ENCODE measurements at regions not wholly inside any gene's neighbourhood (a gene's known extent, or its start where the extent isn't known, plus 50 kb on each side); places are given as distances from the start of the nearest gene placed in this dataset.
A peak's percentile ranks its signal among the peaks of the same experiment; 100 is the strongest.
"Not testable (repeated sequence)": the region's sequence is repeated elsewhere in the genome, so short reads cannot be mapped to it uniquely, and the experiment has no call there.

GRCh38 chr5:112533362-112533761 is 114.3 kb upstream of the EPB41L4A start:
- no peak for DNase-seq (ENCODE audit: low read depth in 3 of 3, low spot score in 1 of 3)

GRCh38 chr5:112534067-112534583 is 115.0 kb upstream of the EPB41L4A start:
- DNase-seq (ENCODE audit: low read depth in 3 of 3, low spot score in 1 of 3): no peak

- no peak for DNase-seq (ENCODE audit: low read depth in 3 of 3, low spot score in 1 of 3)
Observed at GRCh38 chr5:112534611-112535255, 115.7 kb upstream of the EPB41L4A start.

- no peak for DNase-seq (ENCODE audit: low read depth in 3 of 3, low spot score in 1 of 3)
Observed at GRCh38 chr5:112535356-112535755, 116.3 kb upstream of the EPB41L4A start.

GRCh38 chr5:112544558-112544957 is 125.5 kb upstream of the EPB41L4A start:
- not testable (repeated sequence) for DNase-seq (ENCODE audit: low read depth in 3 of 3, low spot score in 1 of 3)

- DNase-seq (ENCODE audit: low read depth in 3 of 3, low spot score in 1 of 3): no peak
Observed at GRCh38 chr5:112546946-112547592, 128.0 kb upstream of the EPB41L4A start.

GRCh38 chr5:112548246-112548881 is 129.3 kb upstream of the EPB41L4A start:
- DNase-seq (ENCODE audit: low read depth in 3 of 3, low spot score in 1 of 3): no peak

GRCh38 chr5:112549127-112549526 is 130.1 kb upstream of the EPB41L4A start:
- no peak for DNase-seq (ENCODE audit: low read depth in 3 of 3, low spot score in 1 of 3)

GRCh38 chr5:112549605-112550166 is 130.6 kb upstream of the EPB41L4A start:
- DNase-seq (ENCODE audit: low read depth in 3 of 3, low spot score in 1 of 3): no peak

GRCh38 chr5:112551419-112552032 is 132.4 kb upstream of the EPB41L4A start:
- DNase-seq (ENCODE audit: low read depth in 3 of 3, low spot score in 1 of 3): peak in 1 of 3 donors; percentile 5

- no peak for DNase-seq (ENCODE audit: low read depth in 3 of 3, low spot score in 1 of 3)
Observed at GRCh38 chr5:112552216-112552615, 133.1 kb upstream of the EPB41L4A start.

GRCh38 chr5:112552791-112553190 is 133.7 kb upstream of the EPB41L4A start:
- DNase-seq (ENCODE audit: low read depth in 3 of 3, low spot score in 1 of 3): no peak

GRCh38 chr5:112554101-112554977 is 135.3 kb upstream of the EPB41L4A start:
- no peak for DNase-seq (ENCODE audit: low read depth in 3 of 3, low spot score in 1 of 3)

GRCh38 chr5:112555197-112555596 is 136.1 kb upstream of the EPB41L4A start:
- DNase-seq (ENCODE audit: low read depth in 3 of 3, low spot score in 1 of 3): no peak

- DNase-seq (ENCODE audit: low read depth in 3 of 3, low spot score in 1 of 3): no peak
Observed at GRCh38 chr5:112555691-112556090, 136.6 kb upstream of the EPB41L4A start.

GRCh38 chr5:112559501-112559900 is 140.4 kb upstream of the EPB41L4A start:
- not testable (repeated sequence) for DNase-seq (ENCODE audit: low read depth in 3 of 3, low spot score in 1 of 3)

- no peak for DNase-seq (ENCODE audit: low read depth in 3 of 3, low spot score in 1 of 3)
Observed at GRCh38 chr5:112560371-112560770, 141.3 kb upstream of the EPB41L4A start.

- no peak for DNase-seq (ENCODE audit: low read depth in 3 of 3, low spot score in 1 of 3)
Observed at GRCh38 chr5:112563169-112563826, 144.2 kb upstream of the EPB41L4A start.

GRCh38 chr5:112566251-112566650 is 147.2 kb upstream of the EPB41L4A start:
- no peak for DNase-seq (ENCODE audit: low read depth in 3 of 3, low spot score in 1 of 3)

GRCh38 chr5:112569596-112569995 is 150.5 kb upstream of the EPB41L4A start:
- no peak for DNase-seq (ENCODE audit: low read depth in 3 of 3, low spot score in 1 of 3)

All from stimulated activated CD4-positive, alpha-beta T cell treated with anti-CD3 and anti-CD28 coated beads, TNF-alpha, amount 100 ng/mL, for 1 hour (primary cell).